Smooth muscle cell of the brain vasculature (primary cell): ENCODE measurements at regions not wholly inside any gene's neighbourhood (a gene's known extent, or its start where the extent isn't known, plus 50 kb on each side); places are given as distances from the start of the nearest gene placed in this dataset.

ENCODE experiments used
- DNase-seq: peaks from one replicate; pipeline ENCODE4 v3.0.0-alpha.2; 2012; ENCODE audit warnings: low read depth, low spot score

GRCh38 chr21:14722841-14723483 is 176.8 kb upstream of the SAMSN1 start:
- DNase-seq = no peak

- DNase-seq = no peak
Observed at GRCh38 chr21:14720237-14720636, 174.1 kb upstream of the SAMSN1 start.

GRCh38 chr21:14718951-14719350 is 172.8 kb upstream of the SAMSN1 start:
- no peak for DNase-seq

- no peak for DNase-seq
Observed at GRCh38 chr21:14716761-14717396, 170.8 kb upstream of the SAMSN1 start.

DNA sequence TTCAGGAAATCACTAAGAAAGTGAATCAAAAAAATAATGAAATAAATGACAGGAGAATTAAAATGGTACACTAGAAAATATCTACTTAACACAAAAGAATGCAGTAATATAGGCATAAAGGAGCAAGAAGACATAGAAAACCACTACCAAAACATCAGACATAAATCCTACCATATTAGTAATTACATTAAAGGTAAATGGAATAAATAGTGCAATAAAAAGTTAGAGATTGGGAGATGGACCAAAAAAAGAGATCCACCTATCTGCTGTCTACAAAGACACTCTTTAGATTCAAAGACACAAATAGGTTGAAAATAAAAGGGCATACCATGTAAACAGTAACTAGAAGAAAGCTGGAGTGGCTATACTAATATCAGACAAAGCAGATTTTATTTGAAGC is 167.0 kb upstream of the SAMSN1 start:
- no peak for DNase-seq

GRCh38 chr21:14712121-14712715 is 166.1 kb upstream of the SAMSN1 start:
- DNase-seq = peak; percentile 17

DNA sequence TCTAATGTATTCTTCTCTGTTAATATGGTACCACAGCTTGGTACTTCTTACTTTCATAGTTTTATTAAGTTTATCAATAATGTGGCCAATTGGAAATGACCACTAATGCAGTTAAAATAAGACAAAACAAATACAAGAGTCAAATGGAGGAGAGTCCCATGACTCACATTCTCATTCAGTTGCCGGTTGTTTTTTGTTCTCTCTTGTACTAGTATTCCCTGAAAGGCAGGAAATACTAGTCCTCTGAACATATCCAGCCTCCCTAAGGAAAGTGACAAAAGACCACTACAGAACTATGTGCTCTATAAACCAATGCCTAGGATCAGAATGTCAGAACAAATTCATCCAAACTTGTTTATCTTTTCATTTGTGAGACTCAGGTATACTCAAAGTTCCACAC is 165.2 kb upstream of the SAMSN1 start:
- no peak for DNase-seq

DNA sequence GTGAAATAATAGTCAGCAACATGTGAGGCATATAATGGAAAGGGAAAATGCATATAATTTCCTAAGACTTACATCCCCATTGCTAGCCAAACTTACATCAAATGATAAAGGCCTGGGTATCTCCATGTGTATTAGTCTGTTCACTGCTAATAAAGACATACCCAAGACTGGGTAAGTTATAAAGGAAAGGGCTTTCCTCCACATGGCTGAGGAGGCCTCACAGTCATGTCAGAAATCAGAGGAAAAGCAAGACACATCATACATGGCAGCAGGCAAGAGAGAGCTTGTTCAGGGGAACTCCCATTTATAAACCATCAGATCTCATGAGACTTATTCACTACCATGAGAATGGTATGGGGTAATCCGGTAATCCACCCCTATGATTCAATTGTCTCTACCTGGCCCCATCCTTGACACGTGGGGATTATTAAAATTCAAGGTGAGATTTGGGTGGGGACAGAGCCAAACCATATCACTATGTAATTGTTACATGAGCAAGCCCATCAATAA is 161.5 kb upstream of the SAMSN1 start:
- DNase-seq = no peak

DNA sequence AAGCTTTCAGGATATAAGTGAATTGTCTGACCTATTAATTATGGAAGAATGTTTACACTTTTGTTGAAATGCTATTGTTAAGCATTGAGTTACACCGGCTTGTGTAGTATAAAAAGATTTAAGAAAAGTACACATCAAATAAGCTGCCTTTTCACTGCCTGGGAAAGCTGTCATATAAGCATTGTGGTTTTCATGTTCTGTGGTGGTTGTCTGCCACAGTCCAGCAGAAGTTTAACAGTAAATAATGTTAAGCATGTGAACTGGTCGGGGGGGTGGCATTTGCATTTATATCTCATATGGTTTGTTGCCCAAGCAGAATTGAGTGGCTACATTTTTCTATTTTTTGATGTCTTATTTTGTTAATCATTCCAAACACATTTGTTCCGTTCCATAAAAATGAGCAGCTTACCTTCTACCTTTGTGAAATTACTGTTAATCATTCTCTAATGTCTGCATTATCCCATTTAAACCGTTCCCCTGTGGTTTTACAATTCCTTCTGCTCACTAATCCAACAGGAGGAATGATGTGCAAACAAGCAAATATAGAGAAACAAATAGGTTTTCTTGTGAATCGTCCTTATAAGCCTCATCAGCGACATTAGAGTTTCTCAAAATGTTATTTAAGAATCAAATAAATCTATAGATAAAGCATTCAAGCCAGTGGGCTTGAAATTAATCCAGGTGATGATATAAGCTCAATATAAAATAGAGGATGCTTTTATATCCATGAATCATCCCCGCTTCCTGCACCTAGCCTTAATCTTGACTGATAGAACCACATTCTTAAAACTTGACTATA is 160.8 kb upstream of the SAMSN1 start:
- DNase-seq = no peak

GRCh38 chr21:14699433-14700407 is 153.6 kb upstream of the SAMSN1 start:
- no peak for DNase-seq

DNA sequence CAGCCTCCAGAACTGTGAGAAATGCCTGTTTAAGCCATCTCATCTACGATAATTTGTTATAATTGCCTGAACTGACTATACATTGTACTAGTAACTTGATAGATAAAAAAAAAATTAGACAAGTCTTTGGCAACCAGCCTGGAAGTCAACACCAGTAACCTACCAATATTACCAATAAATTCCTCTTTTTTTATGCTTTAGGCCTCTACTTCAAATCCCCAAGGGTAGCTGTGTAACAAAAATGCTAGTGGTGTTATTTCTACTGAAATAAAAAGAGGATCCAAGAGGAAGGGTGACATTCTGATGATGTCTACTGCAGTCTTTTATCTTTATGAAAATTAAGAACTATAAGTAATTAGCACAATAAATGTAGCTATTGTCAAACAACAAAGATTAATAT is 151.7 kb upstream of the SAMSN1 start:
- DNase-seq = no peak

DNA sequence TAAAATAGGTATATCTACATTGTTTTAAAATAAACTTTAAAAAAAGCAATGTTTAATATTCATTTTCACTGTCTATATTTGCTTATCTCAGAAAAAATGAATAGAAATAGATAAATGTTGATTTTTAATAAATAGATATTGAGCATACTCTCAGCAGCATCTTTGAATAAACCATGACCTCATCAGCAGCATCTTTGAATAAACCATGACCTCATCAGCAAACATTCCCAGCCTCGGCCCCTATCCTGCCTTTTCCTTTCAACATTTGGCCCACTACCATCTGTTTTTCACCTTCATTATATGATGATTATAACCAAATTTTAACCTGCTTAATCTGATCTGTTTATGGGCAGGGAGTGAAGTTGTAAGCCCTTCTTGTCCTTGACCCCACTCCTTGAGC is 148.7 kb upstream of the SAMSN1 start:
- no peak for DNase-seq

DNA sequence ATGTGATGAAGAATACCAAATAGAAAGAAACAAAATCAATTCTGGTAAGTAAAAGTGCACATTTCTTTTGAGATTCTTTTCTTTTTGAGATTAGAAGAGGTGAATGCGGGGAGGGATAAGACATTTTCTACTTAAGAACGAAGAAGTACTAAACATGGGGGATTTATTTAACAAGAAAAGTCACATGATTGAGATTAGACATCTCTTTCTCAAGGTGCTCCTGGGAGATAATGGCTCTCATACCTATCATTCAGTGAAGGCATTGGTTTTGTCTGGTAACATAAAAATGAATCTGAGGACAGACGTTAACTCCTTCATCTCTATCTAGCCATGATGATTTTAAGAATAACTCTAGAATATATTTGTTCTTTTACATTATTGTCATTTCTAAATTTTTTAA is 147.9 kb upstream of the SAMSN1 start:
- no peak for DNase-seq

- DNase-seq = no peak
Observed at GRCh38 chr21:14691914-14692313, 145.8 kb upstream of the SAMSN1 start.

DNA sequence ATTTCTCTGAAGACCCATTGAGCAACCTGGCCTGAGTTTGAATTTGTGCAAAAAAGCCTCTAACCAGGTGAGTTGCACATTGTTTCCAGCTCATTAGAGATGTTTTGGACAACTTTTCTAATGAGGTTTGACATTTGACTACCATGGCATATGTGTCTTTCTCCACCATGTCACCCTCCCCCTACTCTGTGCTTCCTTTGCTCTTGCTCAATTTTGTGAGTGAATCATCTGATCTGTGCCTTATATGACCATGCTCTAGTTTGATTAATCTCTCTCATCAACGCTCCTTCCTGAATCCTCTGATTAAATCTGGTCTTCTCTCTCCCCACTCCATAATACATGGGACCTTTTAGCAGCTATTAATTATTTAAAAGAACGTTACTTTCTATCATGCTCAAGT is 144.8 kb upstream of the SAMSN1 start:
- no peak for DNase-seq

- DNase-seq = no peak
Observed at GRCh38 chr21:14688936-14689335, 142.8 kb upstream of the SAMSN1 start.

DNA sequence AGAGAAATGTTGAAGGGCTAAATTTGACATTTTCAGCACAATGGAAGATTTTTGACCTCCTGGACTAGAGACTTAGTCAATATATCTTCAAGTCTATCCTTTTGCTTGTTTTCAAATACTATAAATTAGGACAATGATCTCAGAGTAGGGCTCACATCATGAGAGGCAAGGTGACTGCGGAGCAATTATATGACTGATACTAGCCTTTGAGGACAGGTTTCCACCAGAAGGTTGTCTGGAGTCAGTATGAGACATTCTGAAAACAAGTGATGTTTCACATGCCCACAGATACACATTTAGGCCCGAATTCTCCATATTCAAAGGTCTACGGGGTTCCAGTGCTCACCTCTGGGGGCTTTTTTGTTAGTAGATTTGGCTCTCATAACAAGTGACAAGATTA is 142.3 kb upstream of the SAMSN1 start:
- DNase-seq = no peak

DNA sequence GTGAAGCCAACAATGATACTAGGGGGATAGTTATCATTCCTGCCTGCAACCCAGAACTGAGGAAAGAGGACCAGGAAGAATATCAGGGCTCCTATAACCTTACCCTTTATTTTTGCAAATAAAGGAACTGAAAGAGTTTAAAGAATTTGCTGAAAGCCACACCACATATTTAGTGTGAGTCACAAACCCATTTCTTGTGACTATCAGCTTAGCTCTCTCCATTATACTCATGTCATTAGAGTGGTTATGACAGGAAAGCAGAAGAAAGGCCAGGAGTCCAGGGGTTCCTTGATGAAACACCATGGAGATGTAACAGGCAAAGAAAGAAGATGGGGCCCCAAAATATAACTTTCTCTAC is 141.1 kb upstream of the SAMSN1 start:
- no peak for DNase-seq

DNA sequence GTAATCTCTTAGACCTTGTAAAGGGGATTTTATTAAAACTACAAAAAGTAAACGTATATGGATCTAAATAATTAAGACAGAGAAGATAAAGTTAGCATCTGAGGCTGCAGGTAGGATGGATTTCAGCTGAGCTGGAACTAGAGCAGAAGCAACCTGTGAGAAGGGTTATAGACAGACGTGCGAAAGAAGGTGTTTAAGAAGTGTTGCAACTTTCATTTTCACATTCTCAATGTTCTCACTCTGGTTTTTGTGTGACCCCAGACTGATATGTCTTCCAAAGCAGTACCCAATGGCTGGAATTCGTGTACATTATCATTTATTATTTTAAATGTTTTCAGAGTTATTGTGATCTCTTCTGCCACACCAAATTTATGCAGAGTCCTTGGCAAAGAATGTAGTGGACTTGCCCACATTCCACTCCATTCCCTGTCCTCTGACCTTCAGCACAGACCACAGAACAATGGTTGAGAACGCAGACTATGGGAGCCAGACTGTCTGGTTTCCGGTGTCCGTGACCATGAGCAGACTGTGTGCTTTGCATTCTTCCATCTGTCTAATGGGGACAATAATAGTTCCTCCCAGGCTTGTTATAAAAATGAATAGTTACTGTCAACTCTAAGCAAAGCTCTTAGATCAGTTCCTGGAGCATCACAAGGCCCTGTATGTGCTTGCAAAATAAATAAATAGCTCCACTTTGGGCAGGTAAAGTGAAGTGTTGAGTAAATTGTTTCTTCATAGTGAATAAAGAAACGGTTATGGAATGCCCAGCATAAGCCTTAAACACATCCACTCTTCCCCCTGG is 140.6 kb upstream of the SAMSN1 start:
- DNase-seq = no peak

GRCh38 chr21:14685568-14685967 is 139.5 kb upstream of the SAMSN1 start:
- no peak for DNase-seq
